HG03457 (cell line): ENCODE measurements at regions not wholly inside any gene's neighbourhood (a gene's known extent, or its start where the extent isn't known, plus 50 kb on each side); places are given as distances from the start of the nearest gene placed in this dataset.

Experiments
- ATAC-seq: cut with Tn5 transposase; IDR thresholded peaks from one replicate; pipeline ENCODE4 v1.9.1; 2021; ENCODE audit warnings: moderate number of reproducible peaks; ENCODE audit not compliant: unreplicated experiment

GRCh38 chr14:22478670-22479069 is 110.4 kb downstream of the DAD1 start:
- ATAC-seq, result no peak

- ATAC-seq, result no peak
Observed at GRCh38 chr14:22478247-22478646, 110.8 kb downstream of the DAD1 start.

GRCh38 chr14:22477569-22478194 is 111.3 kb downstream of the DAD1 start:
- no peak for ATAC-seq

GRCh38 chr14:22476887-22477286 is 112.1 kb downstream of the DAD1 start:
- ATAC-seq, result no peak

- no peak for ATAC-seq
Observed at GRCh38 chr14:22476005-22476751, 112.8 kb downstream of the DAD1 start.

- ATAC-seq, result no peak
Observed at GRCh38 chr14:22475381-22475780, 113.6 kb downstream of the DAD1 start.

- no peak for ATAC-seq
Observed at GRCh38 chr14:22474730-22475351, 114.2 kb downstream of the DAD1 start.

GRCh38 chr14:22472935-22473854 is 115.8 kb downstream of the DAD1 start:
- ATAC-seq, result no peak

- no peak for ATAC-seq
Observed at GRCh38 chr14:22472466-22472865, 116.6 kb downstream of the DAD1 start.

GRCh38 chr14:22471545-22472121 is 117.4 kb downstream of the DAD1 start:
- ATAC-seq, result no peak

- ATAC-seq, result no peak
Observed at GRCh38 chr14:22469538-22470303, 119.3 kb downstream of the DAD1 start.

- no peak for ATAC-seq
Observed at GRCh38 chr14:22468830-22469229, 120.2 kb downstream of the DAD1 start.

GRCh38 chr14:22466491-22466890 is 122.5 kb downstream of the DAD1 start:
- ATAC-seq, result no peak

- no peak for ATAC-seq
Observed at GRCh38 chr14:22465201-22465840, 123.7 kb downstream of the DAD1 start.

- peak; percentile 50 for ATAC-seq
Observed at GRCh38 chr14:22464422-22465142, 124.4 kb downstream of the DAD1 start.

GRCh38 chr14:22463763-22464173 is 125.3 kb downstream of the DAD1 start:
- no peak for ATAC-seq

GRCh38 chr14:22462923-22463322 is 126.1 kb downstream of the DAD1 start:
- ATAC-seq, result no peak

- ATAC-seq, result no peak
Observed at GRCh38 chr14:22460461-22461195, 128.4 kb downstream of the DAD1 start.
